H1 (cell line): ENCODE measurements at regions not wholly inside any gene's neighbourhood (a gene's known extent, or its start where the extent isn't known, plus 50 kb on each side); places are given as distances from the start of the nearest gene placed in this dataset.

Experiments used
- CTCF ChIA-PET: fragments of 300-600 bp; sonication (Branson Sonifier 250); formaldehyde crosslinking; loops from one replicate; lab custom pipeline; 2021; ENCODE audit not compliant: partially characterized antibody; lab: Charles Lee
- POLR2A ChIA-PET: fragments of 300-600 bp; sonication (Branson Sonifier 250); formaldehyde crosslinking; loops from one replicate; lab custom pipeline; 2021; ENCODE audit warnings: inconsistent platforms; ENCODE audit not compliant: partially characterized antibody; lab: Charles Lee
- DNase-seq, 2 experiments: peaks; one replicate each; pipeline versions ENCODE4 v3.0.0 to v3.0.0-alpha.2; 2010 to 2022; ENCODE audit warnings: low spot score in 2 of 2, low read depth in 1 of 2, mixed read lengths in 1 of 2
- FAIRE-seq: peaks from 2 replicates; lab custom pipeline; 2011; peaks lifted over from hg19 to GRCh38; lab: Jason Lieb, UNC
- H2AFZ ChIP-seq: 2 replicates; pipeline ENCODE4 v1.8.1; 2012; ENCODE audit warnings: low read length, inconsistent platforms
- H2AK5ac ChIP-seq: 2 replicates; pipeline ENCODE4 v1.6.1; 2013; ENCODE audit warnings: low read depth, low read length
- H2BK120ac ChIP-seq: replicated peaks from 2 replicates; pipeline ENCODE3; 2013; ENCODE audit warnings: low read depth, low read length, inconsistent platforms
- H2BK12ac ChIP-seq: 2 replicates; pipeline ENCODE4 v1.6.1; 2013; ENCODE audit warnings: low read depth, low read length
- H2BK15ac ChIP-seq: 2 replicates; pipeline ENCODE4 v1.6.1; 2013; ENCODE audit warnings: low read length
- H2BK20ac ChIP-seq: 2 replicates; pipeline ENCODE4 v1.6.1; 2013; ENCODE audit warnings: low read length
- H2BK5ac ChIP-seq: 2 replicates; pipeline ENCODE4 v1.6.1; 2013; ENCODE audit warnings: low read depth, low read length
- H3K14ac ChIP-seq: 2 replicates; pipeline ENCODE4 v1.6.1; 2013; ENCODE audit warnings: inconsistent platforms; ENCODE audit not compliant: insufficient read length
- H3K18ac ChIP-seq: 2 replicates; pipeline ENCODE4 v1.6.1; 2013; ENCODE audit warnings: low read length; ENCODE audit errors: extremely low read depth
- H3K23ac ChIP-seq: 2 replicates; pipeline ENCODE4 v1.6.1; 2013; ENCODE audit warnings: inconsistent platforms; ENCODE audit not compliant: insufficient read length
- H3K23me2 ChIP-seq: 2 replicates; pipeline ENCODE4 v1.6.1; 2013; ENCODE audit warnings: low read depth, low read length
- H3K27ac ChIP-seq: 2 replicates; pipeline ENCODE4 v1.6.1; 2011; ENCODE audit warnings: low read depth, low read length, inconsistent platforms
- H3K27me3 ChIP-seq, 4 experiments: replicated peaks in 1 of 4; 1 replicate in 1 of 4; 2 replicates in 3 of 4; pipeline versions ENCODE4 v1.6.1 to v1.8.1; 2011 to 2013; ENCODE audit warnings: low read length in 3 of 4, mild to moderate bottlenecking in 3 of 4, inconsistent platforms in 2 of 4, mixed read lengths in 2 of 4, moderate library complexity in 1 of 4; ENCODE audit not compliant: control insufficient read depth in 3 of 4, insufficient read depth in 3 of 4; ENCODE audit errors: extremely low read depth in 1 of 4
- H3K36me3 ChIP-seq, 4 experiments: 2 replicates each; pipeline versions ENCODE4 v1.6.1 to v1.8.1; 2011 to 2013; ENCODE audit warnings: mild to moderate bottlenecking in 4 of 4, low read length in 3 of 4, moderate library complexity in 2 of 4, control low read depth in 1 of 4, inconsistent platforms in 1 of 4; ENCODE audit not compliant: insufficient read depth in 4 of 4, control insufficient read depth in 2 of 4
- H3K4ac ChIP-seq: replicated peaks from 2 replicates; pipeline ENCODE3; 2013; ENCODE audit warnings: low read length, low read depth, mixed read lengths, inconsistent platforms; ENCODE audit not compliant: insufficient read length
- H3K4me1 ChIP-seq, 4 experiments: replicated peaks in 1 of 4; 1 replicate in 1 of 4; 2 replicates in 3 of 4; pipeline versions ENCODE4 v1.6.1 to v1.8.1; 2011 to 2013; ENCODE audit warnings: low read length in 3 of 4, inconsistent platforms in 2 of 4, mixed read lengths in 1 of 4; ENCODE audit not compliant: insufficient read depth in 4 of 4, control insufficient read depth in 3 of 4
- H3K4me2 ChIP-seq, 2 experiments: 2 replicates each; pipeline versions ENCODE4 v1.6.1 to v1.8.1; 2011 to 2013; ENCODE audit warnings: low read depth in 2 of 2, low read length in 2 of 2, control low read depth in 1 of 2, inconsistent platforms in 1 of 2, mild to moderate bottlenecking in 1 of 2; ENCODE audit not compliant: insufficient read depth in 1 of 2
- H3K4me3 ChIP-seq, 4 experiments: fragments of 200-600, 300-600 bp in 1 of 4; sonication (generic), shearing (Covaris generic), sonication (Bioruptor Twin) in 1 of 4; 2 replicates each; pipeline versions ENCODE4 v1.5.1 to v1.8.1; 2011 to 2016; ENCODE audit warnings: low read length in 4 of 4, low read depth in 3 of 4, control low read depth in 2 of 4, inconsistent platforms in 2 of 4, mild to moderate bottlenecking in 2 of 4, mixed read lengths in 1 of 4, moderate library complexity in 1 of 4; ENCODE audit not compliant: insufficient read depth in 2 of 4; ENCODE audit errors: extremely low read depth in 1 of 4
- H3K56ac ChIP-seq: replicated peaks from 2 replicates; pipeline ENCODE3; 2013; ENCODE audit warnings: low read depth, mild to moderate bottlenecking, mixed read lengths, low read length, inconsistent platforms; ENCODE audit not compliant: insufficient read length
- H3K79me1 ChIP-seq: 2 replicates; pipeline ENCODE4 v1.6.1; 2013; ENCODE audit warnings: low read depth, low read length, control low read depth
- H3K79me2 ChIP-seq, 2 experiments: 2 replicates each; pipeline versions ENCODE4 v1.6.1 to v1.8.1; 2012 to 2013; ENCODE audit warnings: low read length in 2 of 2, mild to moderate bottlenecking in 2 of 2, inconsistent platforms in 1 of 2; ENCODE audit not compliant: insufficient read depth in 2 of 2, control insufficient read depth in 1 of 2
- H3K9ac ChIP-seq, 4 experiments: replicated peaks in 1 of 4; 1 replicate in 1 of 4; 2 replicates in 3 of 4; pipeline versions ENCODE4 v1.6.1 to v1.8.1; 2011 to 2013; ENCODE audit warnings: low read depth in 3 of 4, low read length in 3 of 4, control low read depth in 2 of 4, mild to moderate bottlenecking in 2 of 4, moderate library complexity in 2 of 4, inconsistent platforms in 1 of 4; ENCODE audit errors: extremely low read depth in 1 of 4
- H3K9me3 ChIP-seq, 2 experiments: 2 replicates each; pipeline versions ENCODE4 v1.6.1 to v1.8.1; 2012 to 2013; ENCODE audit warnings: mild to moderate bottlenecking in 2 of 2, moderate library complexity in 2 of 2, control low read depth in 1 of 2, inconsistent platforms in 1 of 2, low read depth in 1 of 2, low read length in 1 of 2, mixed read lengths in 1 of 2; ENCODE audit not compliant: insufficient read depth in 2 of 2
- H4K20me1 ChIP-seq, 2 experiments: replicated peaks in 1 of 2; 2 replicates each; pipeline versions ENCODE3 to v1.8.1; 2011 to 2013; ENCODE audit warnings: inconsistent platforms in 2 of 2, low read length in 2 of 2, mild to moderate bottlenecking in 1 of 2; ENCODE audit not compliant: insufficient read depth in 2 of 2, control insufficient read depth in 1 of 2
- H4K5ac ChIP-seq: 2 replicates; pipeline ENCODE4 v1.6.1; 2013; ENCODE audit warnings: low read length, low read depth, mixed read lengths, inconsistent platforms; ENCODE audit not compliant: insufficient read length
- H4K8ac ChIP-seq: 2 replicates; pipeline ENCODE4 v1.8.0; 2013; ENCODE audit warnings: mild to moderate bottlenecking, moderate library complexity, low read length, inconsistent platforms; ENCODE audit not compliant: insufficient read depth; ENCODE audit errors: extremely low read depth
- H4K91ac ChIP-seq: replicated peaks from 2 replicates; pipeline ENCODE3; 2013; ENCODE audit warnings: low read length, mixed read lengths, inconsistent platforms; ENCODE audit not compliant: insufficient read length
- FOSL1 ChIP-seq: IDR thresholded peaks from 2 replicates; pipeline ENCODE4 v1.6.1; 2011; ENCODE audit warnings: mild to moderate bottlenecking, low read depth, low read length, moderate library complexity; ENCODE audit not compliant: insufficient read depth
- KDM1A ChIP-seq: fragments of 200-600, 300-600 bp; sonication (generic); IDR thresholded peaks from 2 replicates; pipeline ENCODE4 v1.7.1; 2016; ENCODE audit warnings: mild to moderate bottlenecking, low read length, borderline replicate concordance
- MAFK ChIP-seq: IDR thresholded peaks from 2 replicates; pipeline ENCODE4 v1.6.1; 2012; ENCODE audit warnings: low read depth, mild to moderate bottlenecking, improper control_type of control experiment, low read length
- POU5F1 ChIP-seq: IDR thresholded peaks from 2 replicates; pipeline ENCODE4 v1.6.1; 2011; ENCODE audit warnings: low read depth, mild to moderate bottlenecking, low read length, moderate library complexity
- RFX5 ChIP-seq: IDR thresholded peaks from 2 replicates; pipeline ENCODE4 v1.6.1; 2011; ENCODE audit warnings: low read depth, low read length, improper control_type of control experiment, borderline replicate concordance
- SP1 ChIP-seq: IDR thresholded peaks from 2 replicates; pipeline ENCODE4 v1.6.1; 2011; ENCODE audit warnings: low read depth, low read length
- SP2 ChIP-seq: IDR thresholded peaks from 2 replicates; pipeline ENCODE4 v1.6.1; 2012; ENCODE audit warnings: mild to moderate bottlenecking, low read length, inconsistent platforms
- WGBS, 2 experiments: shearing (Covaris generic) in 1 of 2; methylation state at CpG; one replicate each; pipeline versions ENCODE4 v1.1.6 to v1.1.7; 2013 to 2015; ENCODE audit warnings: low lambda C conversion rate in 2 of 2, mixed read lengths in 2 of 2, inconsistent platforms in 1 of 2, low coverage in 1 of 2, missing lambda C conversion rate in 1 of 2; ENCODE audit not compliant: insufficient replicate concordance in 2 of 2, insufficient coverage in 1 of 2, insufficient read length in 1 of 2; ENCODE audit errors: extremely low coverage in 1 of 2, missing lambda C conversion rate in 1 of 2; 5-methylcytosine and 5-hydroxymethylcytosine counted together
- TF ChIP-seq, protein P1 (sequence below): IDR thresholded peaks from 2 replicates; pipeline ENCODE4 v1.6.1; 2011; ENCODE audit warnings: low read depth, mild to moderate bottlenecking, low read length; ENCODE audit not compliant: insufficient read depth

DNA sequence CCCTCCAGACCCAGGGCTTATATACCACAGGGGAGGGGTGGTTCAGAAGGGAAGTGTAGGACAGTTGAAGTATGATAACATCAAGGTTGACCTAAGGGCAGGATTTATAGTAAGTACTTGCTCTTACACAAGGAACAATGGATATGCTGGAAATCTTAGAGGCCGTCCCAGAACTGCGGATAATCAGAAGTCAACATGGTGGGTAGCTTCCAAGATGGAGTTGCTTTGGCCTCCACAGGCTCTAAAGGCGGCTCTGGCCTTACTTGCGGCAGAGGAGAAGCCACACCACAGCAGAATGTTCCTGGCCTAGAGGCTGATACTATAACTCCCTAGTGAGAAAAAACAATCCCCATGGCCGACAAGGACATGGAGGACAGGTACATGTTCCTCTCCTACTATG is 344.7 kb downstream of the CDC5L start:
- no peak overlapping the region for H3K14ac ChIP-seq
- no peaks in the 10 kb centered on the region for H3K23me2 ChIP-seq
- no peak overlapping the region for H3K9ac ChIP-seq
- H4K8ac ChIP-seq = no peak overlapping the region
- no peak overlapping the region for H3K4me2 ChIP-seq
- no peak overlapping the region for H3K23ac ChIP-seq
- no peak overlapping the region for H2BK15ac ChIP-seq
- FAIRE-seq (no peak), DNase-seq (no peak)
- H4K20me1 ChIP-seq = no peaks in the 10 kb centered on the region
- TF ChIP-seq RFX5 (no peak), SP2 (no peak), POU5F1 (no peak), KDM1A (no peak), SP1 (no peak), MAFK (no peak), FOSL1 (no peak)
- TF ChIP-seq, protein P1, sequence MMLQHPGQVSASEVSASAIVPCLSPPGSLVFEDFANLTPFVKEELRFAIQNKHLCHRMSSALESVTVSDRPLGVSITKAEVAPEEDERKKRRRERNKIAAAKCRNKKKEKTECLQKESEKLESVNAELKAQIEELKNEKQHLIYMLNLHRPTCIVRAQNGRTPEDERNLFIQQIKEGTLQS = no peak
- POLR2A ChIA-PET = no interaction called here
- H2BK12ac ChIP-seq = no peak overlapping the region
- no peak overlapping the region for H2BK5ac ChIP-seq
- H3K36me3 ChIP-seq = no peaks in the 10 kb centered on the region
- H3K4ac ChIP-seq = no peak overlapping the region
- H2AFZ ChIP-seq = no peak overlapping the region
- no peak overlapping the region for H3K27ac ChIP-seq
- H3K27me3 ChIP-seq = no peaks in the 10 kb centered on the region
- no peak overlapping the region for H4K91ac ChIP-seq
- H2AK5ac ChIP-seq = no peak overlapping the region
- H3K56ac ChIP-seq = no peak overlapping the region
- H3K79me1 ChIP-seq = no peaks in the 10 kb centered on the region
- no peaks in the 10 kb centered on the region for H3K9me3 ChIP-seq
- no peaks in the 10 kb centered on the region; a peak in 1 of 7 replicates for H3K4me1 ChIP-seq
- CTCF ChIA-PET = interaction anchor here (1.5 kb wide), 1 partner anchor 64 kb away, joined by 5 read pairs; no protein-coding TSS in a partner anchor
- 89% methylated on average over 5 of the region's 5 CpGs; no CpG with 5 or more reads in 1 of the 2 experiments for WGBS, 2 experiments
- no peaks in the 10 kb centered on the region for H3K79me2 ChIP-seq
- H3K4me3 ChIP-seq = no peak overlapping the region
- no peak overlapping the region for H2BK120ac ChIP-seq
- H3K18ac ChIP-seq = no peak overlapping the region
- no peak overlapping the region for H2BK20ac ChIP-seq
- no peak overlapping the region for H4K5ac ChIP-seq
